Suprapubic skin (tissue), 4 donors: ENCODE measurements at regions not wholly inside any gene's neighbourhood (a gene's known extent, or its start where the extent isn't known, plus 50 kb on each side); places are given as distances from the start of the nearest gene placed in this dataset.

Source experiments
- DNase-seq, 2 donors: peaks; one replicate each; pipeline ENCODE4 v3.0.0-alpha.2; 2019; ENCODE audit warnings: low spot score in 2 of 2
- H3K27ac ChIP-seq: fragments of 200-600 bp; sonication (generic); one replicate; pipeline ENCODE4 v1.5.1; 2019
- H3K27me3 ChIP-seq: fragments of 200-600 bp; sonication (generic); one replicate; pipeline ENCODE4 v1.5.1; 2019
- H3K36me3 ChIP-seq: fragments of 200-600 bp; sonication (generic); one replicate; pipeline ENCODE4 v1.5.1; 2019
- H3K4me1 ChIP-seq: fragments of 200-600 bp; sonication (generic); one replicate; pipeline ENCODE4 v1.5.1; 2019
- H3K4me3 ChIP-seq: fragments of 200-600 bp; sonication (generic); one replicate; pipeline ENCODE4 v1.5.1; 2019; ENCODE audit warnings: mild to moderate bottlenecking
- H3K9me3 ChIP-seq: fragments of 200-600 bp; sonication (generic); one replicate; pipeline ENCODE4 v1.5.1; 2019
- CTCF ChIP-seq, 2 donors: fragments of 200-600 bp in 1 of 2; fragments of 450-650 bp in 1 of 2; sonication (generic) in 1 of 2; IDR thresholded peaks; one replicate each; pipeline ENCODE4 v1.5.1; 2016 to 2019; ENCODE audit warnings: antibody characterized with exemption in 2 of 2, mild to moderate bottlenecking in 1 of 2, moderate library complexity in 1 of 2
- EP300 ChIP-seq: sonication (generic); formaldehyde crosslinking; IDR thresholded peaks from one replicate; pipeline ENCODE4 v1.6.1; 2017; ENCODE audit warnings: antibody characterized with exemption
- POLR2A ChIP-seq, 2 donors: fragments of 450-650 bp; IDR thresholded peaks; one replicate each; pipeline ENCODE4 v1.6.1; 2017; ENCODE audit warnings: antibody characterized with exemption in 2 of 2, mild to moderate bottlenecking in 2 of 2, moderate library complexity in 2 of 2
- POLR2AphosphoS5 ChIP-seq, 3 donors: sonication (generic); formaldehyde crosslinking; IDR thresholded peaks; one replicate each; pipeline ENCODE4 v1.6.1; 2017; ENCODE audit warnings: antibody characterized with exemption in 3 of 3
- whole genome bisulfite sequencing: methylation state at CpG from one replicate; pipeline ENCODE4 v1.1.5; 2018; 5-methylcytosine and 5-hydroxymethylcytosine counted together

- H3K9me3 ChIP-seq, result no peaks in the 10 kb centered on the region
- TF ChIP-seq POLR2AphosphoS5 (IDR thresholded peaks at IDR 0.05) (peak in 1 of 3 donors; percentile 63), POLR2A (IDR thresholded peaks at IDR 0.05) (no peak), CTCF (IDR thresholded peaks at IDR 0.05) (no peak), EP300 (no peak)
- WGBS, result 48% methylated on average over 10 of the region's 13 CpGs
- no peaks in the 10 kb centered on the region for H3K27me3 ChIP-seq
- DNase-seq, result peak; percentile 86 to 89
- peak overlapping the region; percentile 86 for H3K27ac ChIP-seq
- peaks cover 16% of the 10 kb centered on the region for H3K4me1 ChIP-seq
- no peak overlapping the region for H3K4me3 ChIP-seq
- no peaks in the 10 kb centered on the region for H3K36me3 ChIP-seq
These were observed 678.3 kb upstream of the ID2 start for GRCh38 chr2:8003462-8004075.

GRCh38 chr2:8004250-8004681 lies 677.6 kb upstream of the ID2 start:
- 14% methylated on average over 4 of the region's 4 CpGs for WGBS
- no peak for TF ChIP-seq POLR2A (IDR thresholded peaks at IDR 0.05)
- TF ChIP-seq POLR2AphosphoS5 (IDR thresholded peaks at IDR 0.05), result no peak
- no peak for TF ChIP-seq EP300
- TF ChIP-seq CTCF (IDR thresholded peaks at IDR 0.05), result no peak
- H3K4me1 ChIP-seq, result peaks cover 16% of the 10 kb centered on the region
- no peaks in the 10 kb centered on the region for H3K9me3 ChIP-seq
- peak overlapping the region; percentile 86 for H3K27ac ChIP-seq
- no peak overlapping the region for H3K4me3 ChIP-seq
- no peaks in the 10 kb centered on the region for H3K27me3 ChIP-seq
- DNase-seq, result no peak
- no peaks in the 10 kb centered on the region for H3K36me3 ChIP-seq

GRCh38 chr2:8006181-8006580 lies 675.7 kb upstream of the ID2 start:
- Histone ChIP-seq H3K36me3 (no peaks in the 10 kb centered on the region), H3K27me3 (no peaks in the 10 kb centered on the region), H3K9me3 (no peaks in the 10 kb centered on the region), H3K27ac (no peak overlapping the region), H3K4me1 (peaks cover 13% of the 10 kb centered on the region), H3K4me3 (no peak overlapping the region)
- no peak for DNase-seq
- TF ChIP-seq EP300 (no peak), CTCF (IDR thresholded peaks at IDR 0.05) (no peak), POLR2A (IDR thresholded peaks at IDR 0.05) (no peak), POLR2AphosphoS5 (IDR thresholded peaks at IDR 0.05) (no peak)

GRCh38 chr2:8006626-8007025 lies 675.2 kb upstream of the ID2 start:
- Histone ChIP-seq H3K4me1 (peaks cover 13% of the 10 kb centered on the region), H3K27me3 (no peaks in the 10 kb centered on the region), H3K36me3 (no peaks in the 10 kb centered on the region), H3K27ac (no peak overlapping the region), H3K4me3 (no peak overlapping the region), H3K9me3 (no peaks in the 10 kb centered on the region)
- WGBS, result 77% methylated on average over 3 of the region's 3 CpGs
- TF ChIP-seq POLR2A (IDR thresholded peaks at IDR 0.05) (no peak), POLR2AphosphoS5 (IDR thresholded peaks at IDR 0.05) (no peak), EP300 (no peak), CTCF (IDR thresholded peaks at IDR 0.05) (no peak)
- no peak for DNase-seq

DNA sequence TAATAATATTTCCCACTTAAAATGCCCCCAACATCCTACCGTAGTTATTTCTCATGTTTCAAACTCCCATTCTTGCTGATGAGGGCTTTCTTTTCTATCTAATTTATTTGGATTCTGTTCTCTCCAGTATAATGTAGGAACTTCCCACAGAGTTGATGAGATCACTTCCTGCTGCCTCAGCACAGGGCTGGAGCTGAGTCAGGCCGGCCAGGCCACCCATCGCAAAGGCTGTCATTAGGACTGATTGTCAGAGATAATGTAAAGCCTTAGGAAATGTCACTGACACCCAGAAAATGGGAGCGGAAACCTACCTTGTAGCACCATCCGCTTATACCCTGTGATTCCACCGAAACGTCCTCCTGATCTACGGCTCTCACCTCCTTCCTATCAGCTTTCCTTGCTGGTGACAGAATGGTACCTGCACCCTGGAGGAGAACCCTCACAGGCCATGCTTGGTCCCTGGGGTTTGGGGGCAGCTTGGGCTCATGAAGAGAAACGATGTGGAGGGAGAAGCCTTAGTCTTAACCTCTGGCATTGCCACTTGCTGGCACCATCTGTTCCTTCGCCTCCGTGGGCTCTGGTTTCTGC lies 672.8 kb upstream of the ID2 start:
- Histone ChIP-seq H3K27ac (no peak overlapping the region), H3K4me1 (peaks cover under 1% of the 10 kb centered on the region), H3K9me3 (no peaks in the 10 kb centered on the region), H3K27me3 (no peaks in the 10 kb centered on the region), H3K4me3 (no peak overlapping the region), H3K36me3 (no peaks in the 10 kb centered on the region)
- WGBS, result 90% methylated on average over 11 of the region's 11 CpGs
- no peak for DNase-seq
- no peak for TF ChIP-seq CTCF (IDR thresholded peaks at IDR 0.05)
- TF ChIP-seq POLR2AphosphoS5 (IDR thresholded peaks at IDR 0.05), result no peak
- no peak for TF ChIP-seq EP300
- TF ChIP-seq POLR2A (IDR thresholded peaks at IDR 0.05), result no peak
